Neural cell (in vitro differentiated cells): ENCODE measurements at regions not wholly inside any gene's neighbourhood (a gene's known extent, or its start where the extent isn't known, plus 50 kb on each side); places are given as distances from the start of the nearest gene placed in this dataset.

Experiments
- H2AFZ ChIP-seq: fragments of 200-600, 300-800 bp; sonication (generic), shearing (Covaris generic); 2 replicates; pipeline ENCODE4 v1.6.0; 2014; ENCODE audit warnings: low read depth, mild to moderate bottlenecking, antibody characterized with exemption, low read length, moderate library complexity
- H3F3A ChIP-seq: fragments of 200-600 bp; shearing (Covaris generic); 2 replicates; pipeline ENCODE4 v1.6.1; 2016; ENCODE audit warnings: mild to moderate bottlenecking, moderate library complexity, mixed read lengths, antibody characterized with exemption, low read length; ENCODE audit not compliant: insufficient read depth, poor library complexity, severe bottlenecking
- H3K27ac ChIP-seq: fragments of 200-600, 300-800 bp; sonication (generic), shearing (Covaris generic); 2 replicates; pipeline ENCODE4 v1.5.1; 2014; ENCODE audit warnings: mild to moderate bottlenecking, low read length, moderate library complexity
- H3K27me3 ChIP-seq: fragments of 300-800, 200-600 bp; sonication (generic), shearing (Covaris generic); 2 replicates; pipeline ENCODE4 v1.6.0; 2014; ENCODE audit warnings: mild to moderate bottlenecking, low read depth, low read length, moderate library complexity; ENCODE audit not compliant: insufficient read depth
- H3K36me3 ChIP-seq: fragments of 300-800, 200-600 bp; sonication (generic), shearing (Covaris generic); 2 replicates; pipeline ENCODE4 v1.5.1; 2014; ENCODE audit warnings: mild to moderate bottlenecking, antibody characterized with exemption, low read length, moderate library complexity; ENCODE audit not compliant: insufficient read depth
- H3K4me2 ChIP-seq: fragments of 300-800, 200-600 bp; sonication (generic), shearing (Covaris generic); 2 replicates; pipeline ENCODE4 v1.6.0; 2014; ENCODE audit warnings: mild to moderate bottlenecking, low read length
- H3K4me3 ChIP-seq: fragments of 300-800, 200-600 bp; sonication (generic), shearing (Covaris generic); 2 replicates; pipeline ENCODE4 v1.5.1; 2014; ENCODE audit warnings: mild to moderate bottlenecking, low read length, moderate library complexity
- H3K79me2 ChIP-seq: fragments of 200-600 bp; shearing (Covaris generic); replicated peaks from 2 replicates; pipeline ENCODE4 v1.6.0; 2014; ENCODE audit warnings: mild to moderate bottlenecking, low read length, moderate library complexity; ENCODE audit not compliant: insufficient read depth
- H3K9ac ChIP-seq: fragments of 300-800, 200-600 bp; sonication (generic), shearing (Covaris generic); 2 replicates; pipeline ENCODE4 v1.6.1; 2016; ENCODE audit warnings: mild to moderate bottlenecking, low read length, mixed read lengths
- H3K9me2 ChIP-seq: fragments of 200-600 bp; shearing (Covaris generic); 2 replicates; pipeline ENCODE4 v1.6.1; 2016; ENCODE audit warnings: mild to moderate bottlenecking, low read length, mixed read lengths; ENCODE audit not compliant: insufficient read depth
- H3K9me3 ChIP-seq: fragments of 200-600, 300-800 bp; sonication (generic), shearing (Covaris generic); 2 replicates; pipeline ENCODE4 v1.6.1; 2016; ENCODE audit warnings: mild to moderate bottlenecking, mixed run types, low read length, moderate library complexity, mixed read lengths
- H4K20me1 ChIP-seq: fragments of 200-600 bp; shearing (Covaris generic); 2 replicates; pipeline ENCODE4 v1.6.1; 2016; ENCODE audit warnings: mild to moderate bottlenecking, mixed run types; ENCODE audit not compliant: insufficient read depth
- EP300 ChIP-seq: fragments of 450-650 bp; conservative IDR thresholded peaks from 2 replicates; pipeline ENCODE4 v1.6.1; 2014; ENCODE audit warnings: antibody characterized with exemption, mild to moderate bottlenecking, moderate library complexity; ENCODE audit not compliant: poor library complexity, severe bottlenecking
- EZH2 ChIP-seq: fragments of 200-600, 300-800 bp; shearing (Covaris generic), sonication (generic); IDR thresholded peaks from 2 replicates; pipeline ENCODE4 v1.6.1; 2014; ENCODE audit warnings: antibody characterized with exemption, low read length, borderline replicate concordance, mild to moderate bottlenecking; ENCODE audit not compliant: insufficient read depth, poor library complexity, severe bottlenecking
- MXI1 ChIP-seq: fragments of 450-650 bp; conservative IDR thresholded peaks from 2 replicates; pipeline ENCODE4 v1.6.1; 2014; ENCODE audit warnings: antibody characterized with exemption, mild to moderate bottlenecking; ENCODE audit not compliant: poor library complexity, severe bottlenecking
- POLR2AphosphoS5 ChIP-seq: IDR thresholded peaks from 2 replicates; pipeline ENCODE4 v1.6.1; 2012
- RAD21 ChIP-seq: fragments of 450-650 bp; conservative IDR thresholded peaks from 2 replicates; pipeline ENCODE4 v1.6.1; 2014; ENCODE audit warnings: antibody characterized with exemption, mild to moderate bottlenecking, moderate library complexity
- SMC3 ChIP-seq: fragments of 450-650 bp; conservative IDR thresholded peaks from 2 replicates; pipeline ENCODE4 v1.6.1; 2014; ENCODE audit warnings: antibody characterized with exemption, mild to moderate bottlenecking, moderate library complexity; ENCODE audit not compliant: poor library complexity
- TAF1 ChIP-seq: IDR thresholded peaks from 2 replicates; pipeline ENCODE4 v1.6.1; 2012; ENCODE audit warnings: low read depth
- TF ChIP-seq, protein P1 (sequence below): fragments of 450-650 bp; IDR thresholded peaks from 2 replicates; pipeline ENCODE4 v1.5.1; 2014; ENCODE audit warnings: antibody characterized with exemption, mild to moderate bottlenecking, moderate library complexity; ENCODE audit not compliant: poor library complexity, severe bottlenecking
- TF ChIP-seq, protein P2 (sequence below): IDR thresholded peaks from 2 replicates; pipeline ENCODE4 v1.6.1; 2012; ENCODE audit warnings: borderline replicate concordance

DNA sequence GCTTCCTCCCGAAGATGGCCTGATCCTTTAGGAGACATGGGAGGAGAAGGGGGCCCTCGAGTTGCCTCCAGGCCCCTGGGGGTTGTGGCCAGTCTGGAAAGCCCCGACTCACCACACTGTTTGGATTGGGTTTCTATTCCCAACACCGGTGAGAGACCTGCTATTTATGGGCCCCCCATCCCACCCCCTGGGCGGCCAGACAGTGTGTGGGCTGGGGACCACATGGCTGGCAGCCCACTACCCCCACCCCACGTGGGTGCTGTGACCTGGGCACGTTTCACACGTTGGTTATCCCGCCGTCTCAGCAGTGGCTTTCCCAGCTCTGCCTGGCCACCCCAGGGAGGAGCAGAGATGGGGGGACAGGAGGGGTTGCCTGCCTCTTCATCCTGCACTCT, 116.1 kb downstream of the VEGFA start:
- Histone ChIP-seq H3K4me3 (no peak overlapping the region), H3F3A (no peaks in the 10 kb centered on the region), H4K20me1 (no peaks in the 10 kb centered on the region), H3K9ac (no peak overlapping the region), H3K9me2 (no peaks in the 10 kb centered on the region), H3K36me3 (no peaks in the 10 kb centered on the region), H3K4me2 (no peak overlapping the region), H3K79me2 (no peaks in the 10 kb centered on the region), H2AFZ (no peak overlapping the region), H3K27ac (no peak overlapping the region), H3K9me3 (no peaks in the 10 kb centered on the region), H3K27me3 (no peaks in the 10 kb centered on the region)
- TF ChIP-seq, protein P1, sequence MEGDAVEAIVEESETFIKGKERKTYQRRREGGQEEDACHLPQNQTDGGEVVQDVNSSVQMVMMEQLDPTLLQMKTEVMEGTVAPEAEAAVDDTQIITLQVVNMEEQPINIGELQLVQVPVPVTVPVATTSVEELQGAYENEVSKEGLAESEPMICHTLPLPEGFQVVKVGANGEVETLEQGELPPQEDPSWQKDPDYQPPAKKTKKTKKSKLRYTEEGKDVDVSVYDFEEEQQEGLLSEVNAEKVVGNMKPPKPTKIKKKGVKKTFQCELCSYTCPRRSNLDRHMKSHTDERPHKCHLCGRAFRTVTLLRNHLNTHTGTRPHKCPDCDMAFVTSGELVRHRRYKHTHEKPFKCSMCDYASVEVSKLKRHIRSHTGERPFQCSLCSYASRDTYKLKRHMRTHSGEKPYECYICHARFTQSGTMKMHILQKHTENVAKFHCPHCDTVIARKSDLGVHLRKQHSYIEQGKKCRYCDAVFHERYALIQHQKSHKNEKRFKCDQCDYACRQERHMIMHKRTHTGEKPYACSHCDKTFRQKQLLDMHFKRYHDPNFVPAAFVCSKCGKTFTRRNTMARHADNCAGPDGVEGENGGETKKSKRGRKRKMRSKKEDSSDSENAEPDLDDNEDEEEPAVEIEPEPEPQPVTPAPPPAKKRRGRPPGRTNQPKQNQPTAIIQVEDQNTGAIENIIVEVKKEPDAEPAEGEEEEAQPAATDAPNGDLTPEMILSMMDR: no peak
- TF ChIP-seq SMC3: no peak
- no peak for TF ChIP-seq POLR2AphosphoS5
- TF ChIP-seq RAD21: no peak
- TF ChIP-seq, protein P2, sequence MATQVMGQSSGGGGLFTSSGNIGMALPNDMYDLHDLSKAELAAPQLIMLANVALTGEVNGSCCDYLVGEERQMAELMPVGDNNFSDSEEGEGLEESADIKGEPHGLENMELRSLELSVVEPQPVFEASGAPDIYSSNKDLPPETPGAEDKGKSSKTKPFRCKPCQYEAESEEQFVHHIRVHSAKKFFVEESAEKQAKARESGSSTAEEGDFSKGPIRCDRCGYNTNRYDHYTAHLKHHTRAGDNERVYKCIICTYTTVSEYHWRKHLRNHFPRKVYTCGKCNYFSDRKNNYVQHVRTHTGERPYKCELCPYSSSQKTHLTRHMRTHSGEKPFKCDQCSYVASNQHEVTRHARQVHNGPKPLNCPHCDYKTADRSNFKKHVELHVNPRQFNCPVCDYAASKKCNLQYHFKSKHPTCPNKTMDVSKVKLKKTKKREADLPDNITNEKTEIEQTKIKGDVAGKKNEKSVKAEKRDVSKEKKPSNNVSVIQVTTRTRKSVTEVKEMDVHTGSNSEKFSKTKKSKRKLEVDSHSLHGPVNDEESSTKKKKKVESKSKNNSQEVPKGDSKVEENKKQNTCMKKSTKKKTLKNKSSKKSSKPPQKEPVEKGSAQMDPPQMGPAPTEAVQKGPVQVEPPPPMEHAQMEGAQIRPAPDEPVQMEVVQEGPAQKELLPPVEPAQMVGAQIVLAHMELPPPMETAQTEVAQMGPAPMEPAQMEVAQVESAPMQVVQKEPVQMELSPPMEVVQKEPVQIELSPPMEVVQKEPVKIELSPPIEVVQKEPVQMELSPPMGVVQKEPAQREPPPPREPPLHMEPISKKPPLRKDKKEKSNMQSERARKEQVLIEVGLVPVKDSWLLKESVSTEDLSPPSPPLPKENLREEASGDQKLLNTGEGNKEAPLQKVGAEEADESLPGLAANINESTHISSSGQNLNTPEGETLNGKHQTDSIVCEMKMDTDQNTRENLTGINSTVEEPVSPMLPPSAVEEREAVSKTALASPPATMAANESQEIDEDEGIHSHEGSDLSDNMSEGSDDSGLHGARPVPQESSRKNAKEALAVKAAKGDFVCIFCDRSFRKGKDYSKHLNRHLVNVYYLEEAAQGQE: no peak
- TF ChIP-seq EZH2: no peak
- no peak for TF ChIP-seq TAF1
- no peak for TF ChIP-seq EP300
- TF ChIP-seq MXI1: no peak

GRCh38 chr6:43885399-43886066, 115.5 kb downstream of the VEGFA start:
- Histone ChIP-seq H3K4me3 (no peak overlapping the region), H3F3A (no peaks in the 10 kb centered on the region), H3K9ac (no peak overlapping the region), H3K9me2 (no peaks in the 10 kb centered on the region), H3K36me3 (no peaks in the 10 kb centered on the region), H3K27me3 (no peaks in the 10 kb centered on the region), H2AFZ (no peak overlapping the region), H3K4me2 (no peak overlapping the region), H3K79me2 (no peaks in the 10 kb centered on the region), H3K9me3 (no peaks in the 10 kb centered on the region), H4K20me1 (no peaks in the 10 kb centered on the region), H3K27ac (no peak overlapping the region)
- no peak for TF ChIP-seq TAF1

DNA sequence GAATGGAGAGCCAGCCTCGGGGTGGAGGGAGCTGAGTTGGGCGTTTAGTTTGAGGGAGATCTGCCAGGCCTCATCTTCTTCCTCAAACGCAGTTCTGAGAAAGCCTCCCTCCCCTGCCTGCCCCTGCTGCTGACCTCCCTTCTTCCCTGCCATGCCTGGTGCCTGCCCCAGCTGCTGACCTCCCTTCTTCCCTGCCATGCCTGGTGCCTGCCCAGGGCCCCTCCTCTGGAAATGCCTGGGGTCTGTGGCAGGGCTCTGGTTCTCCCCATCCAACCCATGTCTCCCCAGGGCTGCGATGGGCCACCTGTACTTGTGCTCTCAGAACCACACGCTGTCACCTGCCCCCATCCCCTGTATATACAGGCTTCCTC, 114.6 kb downstream of the VEGFA start:
- no peaks in the 10 kb centered on the region for H3K27me3 ChIP-seq
- H3K9ac ChIP-seq: no peak overlapping the region
- no peaks in the 10 kb centered on the region for H3F3A ChIP-seq
- no peak overlapping the region for H2AFZ ChIP-seq
- H4K20me1 ChIP-seq: no peaks in the 10 kb centered on the region
- H3K27ac ChIP-seq: no peak overlapping the region
- no peaks in the 10 kb centered on the region for H3K36me3 ChIP-seq
- H3K79me2 ChIP-seq: no peaks in the 10 kb centered on the region
- no peaks in the 10 kb centered on the region for H3K9me3 ChIP-seq
- H3K9me2 ChIP-seq: no peaks in the 10 kb centered on the region
- H3K4me3 ChIP-seq: no peak overlapping the region
- H3K4me2 ChIP-seq: no peak overlapping the region
- TF ChIP-seq RAD21 (no peak), POLR2AphosphoS5 (no peak), TAF1 (no peak)
- TF ChIP-seq, protein P2: no peak
- TF ChIP-seq, protein P1: no peak
